Nephron (organoid): ENCODE measurements at regions not wholly inside any gene's neighbourhood (a gene's known extent, or its start where the extent isn't known, plus 50 kb on each side); places are given as distances from the start of the nearest gene placed in this dataset.
"Not testable (repeated sequence)": the region's sequence is repeated elsewhere in the genome, so short reads cannot be mapped to it uniquely, and the experiment has no call there.

Experiments used
- H3K27ac Mint-ChIP-seq, 3 experiments: 2 replicates each; pipeline ENCODE4 v1.8.0; 2020; ENCODE audit warnings: mixed read lengths in 3 of 3, mild to moderate bottlenecking in 2 of 3, moderate library complexity in 1 of 3
- H3K27me3 Mint-ChIP-seq: 2 replicates; pipeline ENCODE4 v1.8.0; 2021; ENCODE audit warnings: low read depth, mild to moderate bottlenecking, moderate library complexity, mixed read lengths
- H3K36me3 Mint-ChIP-seq: 2 replicates; pipeline ENCODE4 v1.8.0; 2020; ENCODE audit warnings: low read depth, mixed read lengths
- H3K4me1 Mint-ChIP-seq: 2 replicates; pipeline ENCODE4 v1.8.0; 2020; ENCODE audit warnings: mixed read lengths
- H3K4me3 Mint-ChIP-seq, 3 experiments: 2 replicates each; pipeline ENCODE4 v1.8.0; 2020; ENCODE audit warnings: mild to moderate bottlenecking in 3 of 3, mixed read lengths in 3 of 3, moderate library complexity in 2 of 3
- H3K9me3 Mint-ChIP-seq: 2 replicates; pipeline ENCODE4 v1.8.0; 2020; ENCODE audit warnings: mixed read lengths
- TF ChIP-seq, protein P1 (sequence below), 3 experiments: fragments of 200-600 bp; sonication (generic); IDR thresholded peaks; one replicate each; pipeline ENCODE4 v1.5.0; 2021; ENCODE audit warnings: antibody characterized with exemption in 3 of 3; ENCODE audit not compliant: unreplicated experiment in 3 of 3

DNA sequence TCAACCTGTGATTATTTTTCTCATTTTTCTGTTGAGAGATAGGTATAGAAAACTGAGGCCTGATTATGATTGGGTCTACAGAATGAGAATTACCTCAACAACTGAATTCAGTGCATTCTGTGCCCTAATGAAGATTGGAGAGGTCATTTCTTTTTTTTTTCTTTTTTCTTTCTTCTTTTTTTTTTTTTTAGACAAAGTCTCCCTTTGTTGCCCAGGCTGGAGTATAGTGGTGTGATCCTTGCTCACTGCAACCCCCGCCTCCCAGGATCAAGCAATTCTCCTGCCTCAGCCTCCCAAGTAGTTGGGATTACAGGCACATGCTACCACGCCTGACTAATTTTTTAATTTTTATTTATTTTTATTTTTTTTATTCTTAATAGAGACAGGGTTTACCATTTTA is 95.0 kb upstream of the ARMC3 start:
- H3K36me3 Mint-ChIP-seq = no peaks in the 10 kb centered on the region
- no peaks in the 10 kb centered on the region for H3K27me3 Mint-ChIP-seq
- TF ChIP-seq, protein P1, sequence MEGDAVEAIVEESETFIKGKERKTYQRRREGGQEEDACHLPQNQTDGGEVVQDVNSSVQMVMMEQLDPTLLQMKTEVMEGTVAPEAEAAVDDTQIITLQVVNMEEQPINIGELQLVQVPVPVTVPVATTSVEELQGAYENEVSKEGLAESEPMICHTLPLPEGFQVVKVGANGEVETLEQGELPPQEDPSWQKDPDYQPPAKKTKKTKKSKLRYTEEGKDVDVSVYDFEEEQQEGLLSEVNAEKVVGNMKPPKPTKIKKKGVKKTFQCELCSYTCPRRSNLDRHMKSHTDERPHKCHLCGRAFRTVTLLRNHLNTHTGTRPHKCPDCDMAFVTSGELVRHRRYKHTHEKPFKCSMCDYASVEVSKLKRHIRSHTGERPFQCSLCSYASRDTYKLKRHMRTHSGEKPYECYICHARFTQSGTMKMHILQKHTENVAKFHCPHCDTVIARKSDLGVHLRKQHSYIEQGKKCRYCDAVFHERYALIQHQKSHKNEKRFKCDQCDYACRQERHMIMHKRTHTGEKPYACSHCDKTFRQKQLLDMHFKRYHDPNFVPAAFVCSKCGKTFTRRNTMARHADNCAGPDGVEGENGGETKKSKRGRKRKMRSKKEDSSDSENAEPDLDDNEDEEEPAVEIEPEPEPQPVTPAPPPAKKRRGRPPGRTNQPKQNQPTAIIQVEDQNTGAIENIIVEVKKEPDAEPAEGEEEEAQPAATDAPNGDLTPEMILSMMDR (IDR thresholded peaks at IDR 0.05; ENCODE audit: unreplicated experiment in 3 of 3) = no peak
- H3K9me3 Mint-ChIP-seq = peaks cover 8% of the 10 kb centered on the region
- H3K4me1 Mint-ChIP-seq = peaks cover 6% of the 10 kb centered on the region
- H3K4me3 Mint-ChIP-seq = no peak overlapping the region
- no peak overlapping the region for H3K27ac Mint-ChIP-seq

DNA sequence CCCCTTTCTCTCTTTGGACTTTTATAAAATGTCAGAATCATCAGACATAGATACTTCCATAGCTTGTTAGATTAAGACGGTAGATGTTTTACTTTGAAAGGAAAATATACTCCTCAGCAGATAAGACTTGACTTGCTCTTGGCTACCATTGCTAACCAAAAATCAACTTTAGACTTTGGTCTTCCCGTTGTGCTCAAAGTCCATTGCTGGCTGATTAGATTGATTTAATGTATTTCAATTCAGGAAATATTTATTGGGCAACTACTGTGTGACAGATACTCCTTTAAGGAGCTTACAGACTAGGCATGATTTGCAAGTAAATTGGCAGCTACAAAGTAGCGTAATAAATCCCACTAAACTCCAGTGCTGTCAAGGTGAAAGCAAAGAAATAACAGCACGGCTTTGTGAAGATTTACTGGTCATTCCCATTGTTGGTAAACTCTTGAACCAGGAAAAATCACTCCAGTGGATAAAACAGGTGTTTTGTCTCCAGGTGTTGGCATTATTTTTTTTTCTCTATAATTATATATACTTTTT is 95.7 kb upstream of the ARMC3 start:
- TF ChIP-seq, protein P1 (IDR thresholded peaks at IDR 0.05; ENCODE audit: unreplicated experiment in 3 of 3) = no peak
- peak overlapping the region in 1 of 3 experiments; percentile 38 for H3K27ac Mint-ChIP-seq
- H3K4me1 Mint-ChIP-seq = peaks cover 6% of the 10 kb centered on the region
- H3K9me3 Mint-ChIP-seq = peaks cover 8% of the 10 kb centered on the region
- H3K4me3 Mint-ChIP-seq = no peak overlapping the region
- H3K27me3 Mint-ChIP-seq = no peaks in the 10 kb centered on the region
- no peaks in the 10 kb centered on the region for H3K36me3 Mint-ChIP-seq

DNA sequence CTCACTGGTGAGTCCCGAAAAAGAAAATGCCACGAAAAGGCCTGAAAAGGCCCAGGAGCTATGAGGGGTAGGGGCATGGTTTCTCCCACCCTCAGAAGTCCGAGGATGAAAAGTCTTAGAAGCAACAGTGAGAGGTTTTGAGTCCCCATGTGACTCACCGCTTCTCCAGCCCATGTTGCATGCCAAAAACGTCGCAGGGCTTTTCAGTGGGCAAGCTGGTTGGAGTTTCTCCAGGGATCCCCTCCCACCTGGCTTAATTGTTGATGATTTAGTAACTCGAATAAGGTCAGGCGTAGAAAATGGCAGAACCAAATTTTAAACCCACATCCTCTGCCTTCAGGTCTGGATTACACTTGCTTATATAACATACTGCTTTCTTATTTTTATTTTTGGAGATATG is 96.3 kb upstream of the ARMC3 start:
- peak overlapping the region in 1 of 3 experiments; percentile 38 for H3K27ac Mint-ChIP-seq
- H3K4me1 Mint-ChIP-seq = peaks cover 6% of the 10 kb centered on the region
- H3K36me3 Mint-ChIP-seq = no peaks in the 10 kb centered on the region
- TF ChIP-seq, protein P1 (IDR thresholded peaks at IDR 0.05; ENCODE audit: unreplicated experiment in 3 of 3) = no peak
- no peak overlapping the region for H3K4me3 Mint-ChIP-seq
- peaks cover 8% of the 10 kb centered on the region for H3K9me3 Mint-ChIP-seq
- no peaks in the 10 kb centered on the region for H3K27me3 Mint-ChIP-seq

DNA sequence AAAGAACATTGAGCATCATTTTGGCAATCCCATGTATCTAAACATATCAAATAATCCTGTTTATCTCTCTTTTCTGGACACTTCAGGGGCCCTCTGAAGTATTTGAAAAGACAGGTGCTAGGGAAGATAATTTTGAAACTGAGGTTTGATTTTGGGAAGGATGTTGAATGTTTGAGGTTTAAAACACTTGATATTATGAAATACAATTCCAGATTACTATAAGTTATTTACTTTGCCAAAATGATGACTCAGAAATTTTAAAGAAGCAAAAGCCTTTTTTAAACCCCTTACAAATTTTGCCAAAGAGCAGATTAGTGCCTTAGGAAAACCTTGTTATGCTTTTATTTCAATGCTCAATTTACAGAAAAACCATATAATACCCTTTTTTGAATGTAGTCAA is 99.1 kb upstream of the ARMC3 start:
- H3K27me3 Mint-ChIP-seq, H3K4me1 Mint-ChIP-seq, H3K4me3 Mint-ChIP-seq, H3K36me3 Mint-ChIP-seq, H3K9me3 Mint-ChIP-seq, H3K27ac Mint-ChIP-seq: not testable (repeated sequence)

DNA sequence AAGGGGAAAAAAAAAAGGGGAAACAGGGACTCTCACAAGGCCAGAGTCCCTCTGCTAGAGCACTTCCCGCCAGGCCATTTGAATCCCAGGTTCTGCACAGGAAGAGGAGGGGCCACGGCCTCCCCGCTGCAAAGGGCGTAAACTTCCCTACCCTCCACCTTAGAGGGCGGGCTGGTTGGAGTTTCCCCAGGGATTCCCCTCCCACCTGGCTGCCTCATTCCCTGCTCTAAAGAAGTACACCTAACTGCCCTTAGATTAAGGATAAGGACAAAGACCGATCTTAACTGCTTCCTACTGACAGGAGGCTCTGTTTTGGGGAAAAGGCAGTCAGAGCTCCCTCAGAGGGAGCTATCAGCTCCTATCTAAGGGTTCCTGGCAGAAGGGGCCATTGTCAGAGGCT is 102.0 kb upstream of the ARMC3 start:
- Mint-ChIP-seq H3K27ac (no peak overlapping the region), H3K9me3 (peaks cover 3% of the 10 kb centered on the region), H3K36me3 (no peaks in the 10 kb centered on the region), H3K4me3 (no peak overlapping the region), H3K4me1 (no peaks in the 10 kb centered on the region), H3K27me3 (no peaks in the 10 kb centered on the region)
- TF ChIP-seq, protein P1 (IDR thresholded peaks at IDR 0.05; ENCODE audit: unreplicated experiment in 3 of 3) = no peak

DNA sequence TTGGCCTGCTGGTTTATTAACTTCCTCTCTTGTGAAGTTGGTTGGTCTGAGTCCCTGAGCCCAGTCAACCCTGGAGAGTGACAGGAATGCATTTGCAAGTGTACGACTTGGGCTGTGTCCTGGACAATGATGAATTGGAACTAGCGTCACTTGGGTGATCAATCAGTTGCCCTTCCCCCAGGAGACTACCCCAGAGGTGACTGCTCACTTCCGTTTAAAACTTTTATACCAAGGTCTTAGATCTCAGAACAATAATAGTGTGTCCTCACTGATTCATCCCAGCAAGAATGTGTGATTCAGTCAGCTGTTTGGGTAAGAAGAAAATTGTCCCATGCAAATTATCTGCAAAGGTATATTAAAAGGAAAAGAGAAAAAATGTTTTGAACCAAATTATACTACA is 102.9 kb upstream of the ARMC3 start:
- H3K9me3 Mint-ChIP-seq = peaks cover 3% of the 10 kb centered on the region

More for the DNA sequence above, 102.9 kb upstream of the ARMC3 start:
- TF ChIP-seq, protein P1 (IDR thresholded peaks at IDR 0.05; ENCODE audit: unreplicated experiment in 3 of 3) = no peak
- Mint-ChIP-seq H3K4me1 (no peaks in the 10 kb centered on the region), H3K4me3 (no peak overlapping the region), H3K36me3 (no peaks in the 10 kb centered on the region), H3K27me3 (no peaks in the 10 kb centered on the region), H3K27ac (no peak overlapping the region)
